Natural killer cell (primary cell): ENCODE measurements at regions not wholly inside any gene's neighbourhood (a gene's known extent, or its start where the extent isn't known, plus 50 kb on each side); places are given as distances from the start of the nearest gene placed in this dataset.

Source experiments
- ATAC-seq, 3 donors: fragments of 150-1000 bp in 2 of 3; fragments of 200-7000 bp in 1 of 3; cut with Tn5 transposase; 1 replicate in 1 of 3; 2 replicates in 2 of 3; pipeline ENCODE4 v1.10.0; 2021; ENCODE audit warnings: mild to moderate bottlenecking in 2 of 3, moderate library complexity in 2 of 3
- DNase-seq, 2 donors: peaks; one replicate each; pipeline versions ENCODE4 v3.0.0 to v3.0.0-alpha.2; 2013 to 2021; ENCODE audit warnings: mixed read lengths in 1 of 2
- H3K27ac ChIP-seq: one replicate; pipeline ENCODE4 v1.5.1; 2013; ENCODE audit warnings: mild to moderate bottlenecking, low read length
- H3K27me3 ChIP-seq: one replicate; pipeline ENCODE4 v1.6.1; 2013; ENCODE audit warnings: low read length; ENCODE audit not compliant: control insufficient read depth, insufficient read depth
- H3K36me3 ChIP-seq: one replicate; pipeline ENCODE4 v1.6.1; 2013; ENCODE audit warnings: low read length; ENCODE audit not compliant: control insufficient read depth, insufficient read depth
- H3K4me1 ChIP-seq: one replicate; pipeline ENCODE4 v1.6.1; 2013; ENCODE audit warnings: low read length; ENCODE audit not compliant: control insufficient read depth, insufficient read depth
- H3K4me3 ChIP-seq: one replicate; pipeline ENCODE4 v1.5.1; 2013; ENCODE audit warnings: low read length
- H3K9me3 ChIP-seq: one replicate; pipeline ENCODE4 v1.6.1; 2013; ENCODE audit warnings: low read length; ENCODE audit not compliant: control insufficient read depth, insufficient read depth
- H3K27ac Mint-ChIP-seq, 2 donors: one replicate each; pipeline ENCODE4 v1.8.0; 2022; ENCODE audit warnings: mild to moderate bottlenecking in 2 of 2, mixed read lengths in 2 of 2, moderate library complexity in 1 of 2
- H3K27me3 Mint-ChIP-seq, 2 donors: one replicate each; pipeline ENCODE4 v1.8.0; 2022; ENCODE audit warnings: low read depth in 2 of 2, mixed read lengths in 2 of 2
- H3K36me3 Mint-ChIP-seq: one replicate; pipeline ENCODE4 v1.8.0; 2022; ENCODE audit warnings: mixed read lengths
- H3K4me1 Mint-ChIP-seq, 2 donors: one replicate each; pipeline ENCODE4 v1.8.0; 2022; ENCODE audit warnings: mixed read lengths in 2 of 2
- H3K4me3 Mint-ChIP-seq: one replicate; pipeline ENCODE4 v1.8.0; 2022; ENCODE audit warnings: mild to moderate bottlenecking, moderate library complexity, mixed read lengths
- H3K9me3 Mint-ChIP-seq, 2 donors: one replicate each; pipeline ENCODE4 v1.8.0; 2022; ENCODE audit warnings: mixed read lengths in 2 of 2
- CTCF ChIP-seq: fragments of 200-600 bp; IDR thresholded peaks from one replicate; pipeline ENCODE4 v1.8.0; 2022; ENCODE audit warnings: antibody characterized with exemption
- WGBS: methylation state at CpG from one replicate; pipeline ENCODE4 v1.1.7; 2013; ENCODE audit warnings: missing lambda C conversion rate; ENCODE audit not compliant: insufficient coverage; 5-methylcytosine and 5-hydroxymethylcytosine counted together
- intact Hi-C: fragments of 100-400 bp; cut with micrococcal nuclease; formaldehyde crosslinking; loops from one replicate; pipeline ENCODE4 v1.14.2; 2022

- Histone ChIP-seq H3K9me3 (peaks cover 3% of the 10 kb centered on the region), H3K4me1 (no peaks in the 10 kb centered on the region), H3K4me3 (no peak overlapping the region), H3K27ac (no peak overlapping the region), H3K27me3 (no peaks in the 10 kb centered on the region), H3K36me3 (no peaks in the 10 kb centered on the region)
- ATAC-seq (no peak), DNase-seq (no peak)
- H3K9me3 Mint-ChIP-seq: peaks cover 4 to 10% of the 10 kb centered on the region in 2 donors
- no peak overlapping the region for H3K27ac Mint-ChIP-seq
- H3K27me3 Mint-ChIP-seq: no peaks in the 10 kb centered on the region
- H3K4me1 Mint-ChIP-seq: no peaks in the 10 kb centered on the region
- intact Hi-C loops: no loop called here
- H3K36me3 Mint-ChIP-seq: no peaks in the 10 kb centered on the region
- H3K4me3 Mint-ChIP-seq: no peak overlapping the region
- 86% methylated on average over 4 of the region's 5 CpGs for WGBS
- no peak for TF ChIP-seq CTCF
Observed at GRCh38 chr13:64938660-64939059, 2291.5 kb downstream of the PCDH9 start.

- Mint-ChIP-seq H3K27me3 (no peaks in the 10 kb centered on the region), H3K27ac (no peak overlapping the region), H3K36me3 (no peaks in the 10 kb centered on the region), H3K9me3 (peaks cover 4 to 9% of the 10 kb centered on the region in 2 donors), H3K4me1 (no peaks in the 10 kb centered on the region), H3K4me3 (no peak overlapping the region)
- no peaks in the 10 kb centered on the region for H3K27me3 ChIP-seq
- intact Hi-C loops: no loop called here
- DNase-seq (no peak), ATAC-seq (no peak)
- no peak for TF ChIP-seq CTCF
- H3K4me1 ChIP-seq: no peaks in the 10 kb centered on the region
- peaks cover 3% of the 10 kb centered on the region for H3K9me3 ChIP-seq
- H3K4me3 ChIP-seq: no peak overlapping the region
- WGBS: no CpG with 5 or more reads among the region's 1 CpG
- no peak overlapping the region for H3K27ac ChIP-seq
- no peaks in the 10 kb centered on the region for H3K36me3 ChIP-seq
Observed at GRCh38 chr13:64937302-64937701, 2292.8 kb downstream of the PCDH9 start.

DNA sequence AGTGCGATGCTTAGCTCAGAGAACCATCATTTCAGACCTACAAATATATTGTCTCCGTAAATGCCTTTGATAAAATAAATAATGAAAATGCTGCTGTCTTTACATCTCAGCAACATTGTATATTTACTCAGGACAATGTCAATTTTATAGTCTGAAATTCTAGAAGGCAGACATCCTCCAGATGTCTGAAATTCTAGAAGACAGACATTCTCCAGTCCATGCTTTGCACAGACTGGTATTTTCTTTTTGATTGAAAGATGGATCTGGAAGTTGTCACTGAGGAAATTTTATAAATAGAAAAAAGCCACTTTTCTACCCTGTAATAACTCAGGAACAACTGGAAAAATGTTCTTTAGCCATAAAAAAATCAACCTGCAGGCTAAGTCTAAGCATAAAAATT lies 2293.3 kb downstream of the PCDH9 start:
- peaks cover 4 to 9% of the 10 kb centered on the region in 2 donors for H3K9me3 Mint-ChIP-seq
- no CpG with 5 or more reads among the region's 2 CpGs for WGBS
- intact Hi-C loops: no loop called here

More for the DNA sequence above, 2293.3 kb downstream of the PCDH9 start:
- Mint-ChIP-seq H3K4me3 (no peak overlapping the region), H3K27ac (no peak overlapping the region), H3K4me1 (no peaks in the 10 kb centered on the region), H3K27me3 (no peaks in the 10 kb centered on the region), H3K36me3 (no peaks in the 10 kb centered on the region)
- Histone ChIP-seq H3K4me3 (no peak overlapping the region), H3K36me3 (no peaks in the 10 kb centered on the region), H3K4me1 (no peaks in the 10 kb centered on the region), H3K27ac (no peak overlapping the region), H3K9me3 (peaks cover 3% of the 10 kb centered on the region), H3K27me3 (no peaks in the 10 kb centered on the region)
- DNase-seq: no peak
- ATAC-seq: no peak
- no peak for TF ChIP-seq CTCF
